HL-60 (cell line): ENCODE measurements at regions not wholly inside any gene's neighbourhood (a gene's known extent, or its start where the extent isn't known, plus 50 kb on each side); places are given as distances from the start of the nearest gene placed in this dataset.
"Not testable (repeated sequence)": the region's sequence is repeated elsewhere in the genome, so short reads cannot be mapped to it uniquely, and the experiment has no call there.

Source experiments
- DNase-seq, 2 experiments: peaks; one replicate each; pipeline ENCODE4 v3.0.0-alpha.2; 2010 to 2020; ENCODE audit warnings: low read depth in 1 of 2, low spot score in 1 of 2
- H3K27ac ChIP-seq: fragments of 250-450 bp; sonication (Bioruptor Pico); replicated peaks from 2 replicates; pipeline ENCODE4 v1.5.1; 2020; ENCODE audit warnings: mild to moderate bottlenecking, moderate library complexity
- H3K27me3 ChIP-seq: fragments of 250-450 bp; sonication (Bioruptor Pico); 2 replicates; pipeline ENCODE4 v1.5.1; 2021; ENCODE audit warnings: mild to moderate bottlenecking, moderate library complexity; ENCODE audit not compliant: insufficient read depth, poor library complexity, severe bottlenecking
- H3K4me3 ChIP-seq: replicated peaks from 2 replicates; pipeline ENCODE4 v1.5.1; 2011; ENCODE audit warnings: mild to moderate bottlenecking, control low read depth, low read length; ENCODE audit not compliant: insufficient read depth
- GABPA ChIP-seq: IDR thresholded peaks from 2 replicates; pipeline ENCODE4 v1.6.1; 2012; ENCODE audit warnings: low read depth
- POLR2AphosphoS5 ChIP-seq: IDR thresholded peaks from 2 replicates; pipeline ENCODE4 v1.6.1; 2012; ENCODE audit warnings: low read depth
- SPI1 ChIP-seq: IDR thresholded peaks from 2 replicates; pipeline ENCODE4 v1.6.1; 2012; ENCODE audit warnings: low read depth, mild to moderate bottlenecking, borderline replicate concordance
- TF ChIP-seq, protein P1 (sequence below): IDR thresholded peaks from 2 replicates; pipeline ENCODE4 v1.6.1; 2012; ENCODE audit warnings: low read depth; ENCODE audit not compliant: insufficient replicate concordance
- TF ChIP-seq, protein P2 (sequence below): IDR thresholded peaks from one replicate; pipeline ENCODE4 v1.5.1; 2011; ENCODE audit warnings: low read length, control low read depth, inconsistent platforms; ENCODE audit not compliant: insufficient read depth

DNA sequence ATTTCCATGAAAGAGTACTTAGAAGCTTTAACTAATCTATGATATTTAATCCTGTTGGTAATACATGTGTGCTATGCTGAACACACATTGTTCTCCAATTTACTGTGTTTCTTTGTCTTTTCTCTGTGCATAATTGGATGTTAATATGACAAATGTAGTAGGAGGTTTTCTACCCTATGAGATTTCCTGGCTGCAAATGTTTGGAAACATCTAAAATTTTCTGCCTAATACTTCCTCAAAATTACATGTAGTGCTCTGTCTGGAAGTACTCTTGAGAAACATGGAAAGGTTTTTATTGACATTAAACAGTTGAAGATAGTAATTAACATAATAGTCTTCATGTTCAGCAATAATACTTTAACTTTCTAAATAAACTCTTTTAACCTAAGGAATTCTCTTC, 213.0 kb downstream of the KITLG start:
- H3K27ac ChIP-seq = no peak overlapping the region
- no peak for TF ChIP-seq GABPA
- TF ChIP-seq POLR2AphosphoS5 = no peak
- TF ChIP-seq, protein P1, sequence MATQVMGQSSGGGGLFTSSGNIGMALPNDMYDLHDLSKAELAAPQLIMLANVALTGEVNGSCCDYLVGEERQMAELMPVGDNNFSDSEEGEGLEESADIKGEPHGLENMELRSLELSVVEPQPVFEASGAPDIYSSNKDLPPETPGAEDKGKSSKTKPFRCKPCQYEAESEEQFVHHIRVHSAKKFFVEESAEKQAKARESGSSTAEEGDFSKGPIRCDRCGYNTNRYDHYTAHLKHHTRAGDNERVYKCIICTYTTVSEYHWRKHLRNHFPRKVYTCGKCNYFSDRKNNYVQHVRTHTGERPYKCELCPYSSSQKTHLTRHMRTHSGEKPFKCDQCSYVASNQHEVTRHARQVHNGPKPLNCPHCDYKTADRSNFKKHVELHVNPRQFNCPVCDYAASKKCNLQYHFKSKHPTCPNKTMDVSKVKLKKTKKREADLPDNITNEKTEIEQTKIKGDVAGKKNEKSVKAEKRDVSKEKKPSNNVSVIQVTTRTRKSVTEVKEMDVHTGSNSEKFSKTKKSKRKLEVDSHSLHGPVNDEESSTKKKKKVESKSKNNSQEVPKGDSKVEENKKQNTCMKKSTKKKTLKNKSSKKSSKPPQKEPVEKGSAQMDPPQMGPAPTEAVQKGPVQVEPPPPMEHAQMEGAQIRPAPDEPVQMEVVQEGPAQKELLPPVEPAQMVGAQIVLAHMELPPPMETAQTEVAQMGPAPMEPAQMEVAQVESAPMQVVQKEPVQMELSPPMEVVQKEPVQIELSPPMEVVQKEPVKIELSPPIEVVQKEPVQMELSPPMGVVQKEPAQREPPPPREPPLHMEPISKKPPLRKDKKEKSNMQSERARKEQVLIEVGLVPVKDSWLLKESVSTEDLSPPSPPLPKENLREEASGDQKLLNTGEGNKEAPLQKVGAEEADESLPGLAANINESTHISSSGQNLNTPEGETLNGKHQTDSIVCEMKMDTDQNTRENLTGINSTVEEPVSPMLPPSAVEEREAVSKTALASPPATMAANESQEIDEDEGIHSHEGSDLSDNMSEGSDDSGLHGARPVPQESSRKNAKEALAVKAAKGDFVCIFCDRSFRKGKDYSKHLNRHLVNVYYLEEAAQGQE = no peak
- no peak for TF ChIP-seq SPI1
- DNase-seq = no peak
- H3K27me3 ChIP-seq = no peaks in the 10 kb centered on the region
- H3K4me3 ChIP-seq = no peak overlapping the region

DNA sequence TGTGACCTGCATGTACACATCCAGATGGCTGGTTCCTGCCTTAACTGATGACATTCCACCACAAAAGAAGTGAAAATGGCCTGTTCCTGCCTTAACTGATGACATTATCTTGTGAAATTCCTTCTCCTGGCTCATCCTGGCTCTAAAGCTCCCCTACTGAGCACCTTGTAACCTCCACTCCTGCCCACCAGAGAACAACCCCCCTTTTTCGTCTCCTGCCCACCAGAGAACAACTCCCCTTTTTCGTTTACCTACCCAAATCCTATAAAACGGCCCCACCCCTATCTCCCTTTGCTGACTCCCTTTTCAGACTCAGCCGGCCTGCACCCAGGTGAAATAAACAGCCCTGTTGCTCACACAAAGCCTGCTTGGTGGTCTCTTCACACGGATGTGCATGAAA, 212.2 kb downstream of the KITLG start:
- DNase-seq, H3K27ac ChIP-seq, H3K4me3 ChIP-seq, H3K27me3 ChIP-seq: not testable (repeated sequence)

DNA sequence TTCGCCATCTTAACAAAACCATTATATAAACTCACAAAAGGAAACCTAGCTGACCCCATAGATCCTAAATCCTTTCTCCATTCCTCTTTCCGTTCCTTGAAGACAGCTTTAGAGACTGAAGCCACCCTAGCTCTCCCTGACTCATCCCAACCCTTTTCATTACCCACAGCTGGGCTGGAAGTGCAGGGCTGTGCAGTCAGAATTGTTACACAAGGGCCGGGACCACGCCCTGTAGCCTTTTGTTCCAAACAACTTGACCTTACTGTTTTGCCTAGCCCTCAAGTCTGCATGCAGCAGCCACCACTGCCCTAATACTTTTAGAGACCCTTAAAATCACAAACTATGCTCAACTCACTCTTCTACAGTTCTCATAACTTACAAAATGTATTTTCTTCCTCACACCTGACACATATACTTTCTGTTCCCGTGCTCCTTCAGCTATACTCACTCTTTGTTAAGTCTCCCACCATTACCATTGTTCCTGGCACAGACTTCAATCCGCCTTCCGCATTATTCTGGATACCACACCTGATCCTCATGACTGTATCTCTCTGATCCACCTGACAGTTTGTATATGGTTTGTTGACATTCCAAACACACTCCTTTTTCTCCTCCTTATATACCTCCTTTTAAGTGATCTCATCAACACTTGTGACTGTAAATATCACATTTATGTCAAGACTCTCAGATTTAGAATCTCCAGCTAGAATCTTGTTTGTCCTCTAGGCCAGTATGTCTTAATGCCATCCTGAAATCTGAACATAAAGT, 208.7 kb downstream of the KITLG start:
- no peak for DNase-seq
- TF ChIP-seq GABPA (no peak), SPI1 (no peak), POLR2AphosphoS5 (no peak)
- TF ChIP-seq, protein P1 = no peak
- TF ChIP-seq, protein P2, sequence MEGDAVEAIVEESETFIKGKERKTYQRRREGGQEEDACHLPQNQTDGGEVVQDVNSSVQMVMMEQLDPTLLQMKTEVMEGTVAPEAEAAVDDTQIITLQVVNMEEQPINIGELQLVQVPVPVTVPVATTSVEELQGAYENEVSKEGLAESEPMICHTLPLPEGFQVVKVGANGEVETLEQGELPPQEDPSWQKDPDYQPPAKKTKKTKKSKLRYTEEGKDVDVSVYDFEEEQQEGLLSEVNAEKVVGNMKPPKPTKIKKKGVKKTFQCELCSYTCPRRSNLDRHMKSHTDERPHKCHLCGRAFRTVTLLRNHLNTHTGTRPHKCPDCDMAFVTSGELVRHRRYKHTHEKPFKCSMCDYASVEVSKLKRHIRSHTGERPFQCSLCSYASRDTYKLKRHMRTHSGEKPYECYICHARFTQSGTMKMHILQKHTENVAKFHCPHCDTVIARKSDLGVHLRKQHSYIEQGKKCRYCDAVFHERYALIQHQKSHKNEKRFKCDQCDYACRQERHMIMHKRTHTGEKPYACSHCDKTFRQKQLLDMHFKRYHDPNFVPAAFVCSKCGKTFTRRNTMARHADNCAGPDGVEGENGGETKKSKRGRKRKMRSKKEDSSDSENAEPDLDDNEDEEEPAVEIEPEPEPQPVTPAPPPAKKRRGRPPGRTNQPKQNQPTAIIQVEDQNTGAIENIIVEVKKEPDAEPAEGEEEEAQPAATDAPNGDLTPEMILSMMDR = no peak
- Histone ChIP-seq H3K27me3 (no peaks in the 10 kb centered on the region), H3K27ac (no peak overlapping the region), H3K4me3 (no peak overlapping the region)

DNA sequence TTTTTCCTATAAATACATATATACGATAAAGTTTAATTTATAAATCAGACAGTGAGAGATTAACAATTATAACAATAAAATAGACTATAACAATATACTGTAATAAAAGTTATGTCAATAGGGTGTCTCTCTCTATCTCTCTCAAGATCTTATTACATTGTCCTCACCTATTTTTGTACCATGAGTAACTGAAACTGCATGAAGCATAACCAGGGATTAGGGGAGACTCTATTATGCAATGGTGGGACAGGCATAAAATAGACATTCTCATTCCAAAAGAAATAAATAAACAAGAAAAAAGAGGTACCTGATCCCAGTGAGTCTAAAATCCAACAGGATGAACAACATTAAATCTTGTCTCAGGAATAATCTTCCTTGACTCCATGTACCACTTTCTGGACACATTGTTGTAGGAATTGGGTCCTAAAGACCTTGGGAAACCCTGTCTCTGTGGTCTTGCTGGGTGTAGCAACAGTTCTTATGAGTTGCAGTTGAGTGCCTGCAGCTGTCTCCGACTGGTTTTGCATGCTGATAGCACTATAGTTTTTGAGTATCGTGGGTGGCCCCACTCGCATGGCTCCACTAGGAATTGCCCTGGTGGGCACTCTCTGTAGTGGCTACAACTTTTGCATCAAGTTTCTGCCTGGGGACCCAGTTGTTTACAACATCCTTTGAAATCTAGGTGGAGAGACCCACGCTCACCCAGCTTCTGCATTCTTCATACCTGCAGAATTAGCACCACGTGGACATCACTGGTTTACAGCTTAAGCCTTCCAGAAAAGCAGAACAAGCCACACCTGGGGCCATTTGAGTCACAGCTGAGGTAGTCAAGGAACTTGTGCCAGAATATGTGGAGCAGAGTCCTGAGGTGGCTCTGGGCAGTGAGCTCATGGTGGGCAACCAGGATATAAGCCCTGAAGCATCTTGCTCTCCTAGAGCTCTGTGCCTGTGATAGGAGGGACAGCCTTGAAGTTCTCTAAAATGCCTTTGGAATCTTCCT, 204.7 kb downstream of the KITLG start:
- Histone ChIP-seq H3K27me3 (no peaks in the 10 kb centered on the region), H3K4me3 (no peak overlapping the region), H3K27ac (no peak overlapping the region)
- TF ChIP-seq, protein P1 = no peak
- TF ChIP-seq POLR2AphosphoS5 (no peak), SPI1 (no peak), GABPA (no peak)
- TF ChIP-seq, protein P2 = no peak
- no peak for DNase-seq
